HG03280 (cell line): ENCODE measurements at regions not wholly inside any gene's neighbourhood (a gene's known extent, or its start where the extent isn't known, plus 50 kb on each side); places are given as distances from the start of the nearest gene placed in this dataset.

Experiments used
- ATAC-seq: cut with Tn5 transposase; IDR thresholded peaks from one replicate; pipeline ENCODE4 v1.9.1; 2021; ENCODE audit warnings: mild to moderate bottlenecking, moderate library complexity; ENCODE audit not compliant: unreplicated experiment

GRCh38 chr17:71914042-71914441 lies 206.8 kb upstream of the SOX9 start:
- ATAC-seq, result no peak

DNA sequence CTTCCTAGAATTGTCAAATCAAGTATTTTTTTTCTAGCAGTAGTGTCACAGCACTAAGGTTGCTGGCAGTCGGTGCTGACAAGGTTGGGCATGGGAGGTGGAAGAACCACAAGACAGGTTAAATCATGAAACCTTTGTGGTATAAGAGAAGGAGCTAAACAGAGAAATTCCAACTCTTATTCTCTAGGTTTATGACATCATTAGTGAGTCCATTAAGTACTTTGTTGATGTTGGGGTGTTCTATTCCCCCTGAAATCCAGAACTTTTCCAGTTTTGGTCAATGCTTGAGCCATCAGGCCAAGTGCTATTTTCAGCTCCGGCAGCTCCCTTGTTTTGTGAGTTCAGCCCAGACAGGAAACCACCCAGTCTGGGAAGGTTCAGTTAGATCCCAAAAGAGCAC lies 206.0 kb upstream of the SOX9 start:
- no peak for ATAC-seq

GRCh38 chr17:71917715-71918114 lies 203.1 kb upstream of the SOX9 start:
- no peak for ATAC-seq

- no peak for ATAC-seq
Observed at GRCh38 chr17:71919186-71919585, 201.6 kb upstream of the SOX9 start.

DNA sequence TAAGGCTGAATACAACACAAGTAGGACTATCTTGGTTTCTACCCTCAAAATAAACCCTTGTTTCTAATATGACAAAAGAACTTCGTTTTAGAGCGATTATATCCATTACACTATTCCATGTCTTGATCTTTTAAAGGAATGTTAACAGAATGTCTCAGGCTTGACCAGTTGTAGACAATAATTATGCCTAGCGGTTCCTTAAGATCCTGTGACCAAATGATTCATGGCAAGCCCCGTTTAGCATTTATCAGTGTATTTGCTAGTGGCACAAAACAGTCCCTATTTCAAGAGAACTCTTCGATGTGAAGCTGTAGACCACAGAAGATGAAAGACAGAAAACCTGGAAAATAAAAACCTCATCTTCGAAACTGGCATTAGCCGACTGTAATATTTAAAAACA lies 200.9 kb upstream of the SOX9 start:
- no peak for ATAC-seq

- no peak for ATAC-seq
Observed at GRCh38 chr17:71921796-71922195, 199.0 kb upstream of the SOX9 start.

DNA sequence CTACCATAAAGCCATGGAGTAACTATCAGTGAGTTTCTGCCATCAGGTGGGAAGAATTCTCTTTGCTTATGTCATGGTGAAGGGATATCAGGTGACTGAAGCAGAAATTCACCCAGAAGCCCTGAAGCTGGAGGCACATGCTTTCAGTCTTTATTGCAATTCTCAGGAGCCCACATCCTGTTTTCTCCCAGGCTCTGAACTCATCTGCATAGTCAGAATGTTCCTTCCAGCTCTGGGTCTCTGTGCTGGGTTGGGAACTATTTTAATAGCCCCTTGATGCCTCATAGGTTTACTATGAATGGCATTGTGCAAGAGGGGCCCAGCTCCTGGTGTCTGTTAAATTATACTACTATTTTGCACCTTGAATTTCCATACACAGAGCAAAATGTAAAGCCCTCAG lies 198.4 kb upstream of the SOX9 start:
- no peak for ATAC-seq

- no peak for ATAC-seq
Observed at GRCh38 chr17:71926746-71927398, 193.9 kb upstream of the SOX9 start.

- ATAC-seq, result no peak
Observed at GRCh38 chr17:71933306-71933705, 187.5 kb upstream of the SOX9 start.

DNA sequence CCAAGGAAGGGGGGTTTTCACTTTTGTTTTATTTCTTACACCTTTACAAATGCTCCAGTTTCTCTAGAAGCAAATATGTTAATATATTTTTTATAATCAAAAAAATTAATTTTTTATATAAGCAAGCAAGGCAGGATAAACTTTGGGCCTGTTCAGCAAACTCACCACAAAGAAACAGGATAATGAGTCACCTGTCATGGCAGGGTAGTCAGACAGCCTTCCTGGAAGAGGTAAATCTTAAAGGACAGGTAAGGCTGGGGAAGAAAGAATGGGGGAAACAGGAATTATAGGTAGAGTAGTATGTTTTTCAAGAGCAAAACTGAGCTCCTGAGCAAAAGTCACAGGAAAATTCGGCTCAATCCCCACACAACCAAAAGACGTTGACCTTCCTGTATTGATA lies 186.3 kb upstream of the SOX9 start:
- ATAC-seq, result no peak

DNA sequence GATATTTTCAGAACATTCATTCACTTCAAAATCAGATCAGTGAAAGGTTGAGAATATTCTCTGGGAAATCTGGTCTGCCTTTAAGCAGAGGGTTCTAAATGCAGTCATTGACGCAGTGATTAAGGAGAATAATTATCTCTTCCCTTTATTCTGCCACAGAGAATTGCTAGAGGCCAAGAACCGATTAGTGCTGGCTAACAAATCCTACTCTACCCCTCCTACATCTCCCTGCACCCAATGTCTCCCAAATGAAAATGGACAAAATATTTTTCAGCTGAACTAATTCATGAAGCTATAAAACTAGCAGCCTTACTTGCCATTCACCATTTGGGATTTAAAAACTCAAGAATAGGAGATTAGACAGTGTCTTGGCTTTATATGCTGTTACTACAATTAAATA lies 185.5 kb upstream of the SOX9 start:
- no peak for ATAC-seq

- no peak for ATAC-seq
Observed at GRCh38 chr17:71936977-71937376, 183.8 kb upstream of the SOX9 start.

DNA sequence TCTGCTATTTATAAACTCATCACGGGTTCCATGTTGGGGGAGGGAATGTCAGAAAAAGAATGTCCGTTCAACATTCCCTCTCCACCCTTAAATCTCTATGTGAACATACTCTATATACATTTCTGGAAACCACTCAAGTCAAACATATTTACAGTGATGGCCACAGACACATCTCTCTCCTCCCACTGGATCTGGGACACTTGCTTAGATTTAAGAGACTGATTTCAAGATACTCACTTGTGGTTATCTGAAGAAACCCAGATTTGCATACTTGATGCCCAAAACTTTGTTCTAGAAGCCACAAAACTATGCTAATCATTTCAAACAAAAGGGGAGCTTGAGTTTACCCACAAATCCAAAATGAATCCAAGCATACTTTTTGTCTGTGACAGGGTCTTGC lies 182.9 kb upstream of the SOX9 start:
- no peak for ATAC-seq

DNA sequence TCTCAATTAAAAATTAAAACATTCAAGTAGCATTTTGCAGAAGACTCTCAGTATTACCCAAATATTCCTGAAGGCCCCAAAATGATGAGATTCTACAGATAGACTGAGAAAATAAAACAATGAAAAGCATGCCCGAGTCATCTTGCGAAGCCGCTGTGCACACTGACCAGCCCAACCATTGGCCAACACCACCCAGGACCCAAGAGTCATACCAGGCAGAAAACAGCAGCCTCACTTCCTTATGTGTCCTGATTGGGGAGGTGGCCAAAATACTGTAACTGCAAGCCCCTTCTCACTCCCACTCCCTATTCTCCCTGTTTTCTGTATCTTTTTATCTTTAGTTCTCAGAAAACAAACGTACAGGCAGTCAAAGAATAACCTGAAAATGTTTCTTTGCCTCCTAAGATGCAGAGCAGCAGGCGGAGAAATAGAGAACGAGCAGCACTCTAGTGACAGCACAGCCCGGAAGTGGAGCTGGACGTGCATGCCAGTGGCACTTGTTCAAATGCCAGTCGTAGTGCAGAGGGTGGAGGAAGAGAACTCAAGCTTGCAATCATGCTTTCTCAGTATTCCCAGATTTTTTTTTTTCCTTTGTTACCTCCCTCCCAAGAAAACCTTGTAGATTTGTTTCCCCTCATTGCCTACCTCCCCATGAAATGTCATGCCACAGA lies 182.3 kb upstream of the SOX9 start:
- ATAC-seq, result no peak

- no peak for ATAC-seq
Observed at GRCh38 chr17:71941920-71942319, 178.9 kb upstream of the SOX9 start.

DNA sequence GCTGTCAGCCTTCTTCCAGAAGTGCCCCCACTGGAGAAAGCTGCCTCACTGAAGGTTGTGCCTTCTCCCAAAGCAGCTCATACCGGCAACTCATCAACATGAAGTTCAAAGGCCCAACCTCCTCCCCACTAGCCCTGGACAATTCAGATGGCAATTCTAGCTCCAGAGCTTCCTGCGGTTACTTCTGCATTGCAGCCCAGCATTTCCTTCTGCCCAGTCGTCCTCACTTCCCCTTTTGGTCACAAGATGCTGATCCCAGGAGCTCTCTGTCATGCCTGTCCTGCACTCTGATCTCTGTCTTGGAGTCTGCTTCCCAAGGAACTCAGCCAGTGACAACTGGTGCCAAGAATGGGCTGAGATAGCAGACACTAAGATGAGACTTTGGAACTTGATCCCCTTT lies 178.2 kb upstream of the SOX9 start:
- ATAC-seq, result no peak

- no peak for ATAC-seq
Observed at GRCh38 chr17:71948703-71949422, 172.0 kb upstream of the SOX9 start.

- no peak for ATAC-seq
Observed at GRCh38 chr17:71959154-71959553, 161.7 kb upstream of the SOX9 start.

DNA sequence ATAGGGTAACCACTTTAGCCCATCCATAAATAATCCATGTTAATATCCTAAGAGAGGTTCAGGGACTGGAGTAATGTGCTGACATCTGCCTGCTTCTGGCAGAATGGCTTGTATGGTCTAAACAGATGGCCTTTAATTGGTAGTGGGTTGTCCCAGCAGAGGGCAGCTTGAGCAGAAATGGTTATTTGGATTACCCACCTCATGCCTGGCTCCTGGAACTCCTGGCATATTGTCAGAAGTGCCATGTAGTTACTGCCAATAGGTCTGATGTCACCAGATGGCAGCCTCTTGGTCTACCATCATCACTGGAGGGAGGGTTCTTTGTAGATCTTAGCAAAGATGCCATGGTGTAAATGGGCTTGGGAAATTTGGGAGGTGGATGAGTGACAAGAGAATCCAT lies 157.5 kb upstream of the SOX9 start:
- ATAC-seq, result no peak

DNA sequence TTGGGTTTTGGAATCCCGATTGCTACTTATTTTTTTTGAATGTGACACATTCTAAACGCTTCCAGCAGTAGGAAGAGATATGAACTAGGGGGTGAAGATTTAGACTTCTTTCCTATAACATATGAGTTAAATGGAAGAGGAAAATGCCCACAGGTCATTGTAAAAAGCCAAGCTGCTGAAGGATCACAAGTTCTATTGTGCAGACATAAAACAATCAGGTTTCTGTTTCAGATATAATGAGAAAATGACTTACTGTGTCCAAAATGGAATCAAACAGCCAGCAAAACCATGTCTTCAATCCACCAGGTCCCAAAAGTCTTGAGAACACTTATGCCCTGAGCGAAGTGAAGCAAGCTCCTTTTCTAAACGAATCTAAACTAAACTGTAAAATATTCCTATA lies 157.0 kb upstream of the SOX9 start:
- ATAC-seq, result no peak

DNA sequence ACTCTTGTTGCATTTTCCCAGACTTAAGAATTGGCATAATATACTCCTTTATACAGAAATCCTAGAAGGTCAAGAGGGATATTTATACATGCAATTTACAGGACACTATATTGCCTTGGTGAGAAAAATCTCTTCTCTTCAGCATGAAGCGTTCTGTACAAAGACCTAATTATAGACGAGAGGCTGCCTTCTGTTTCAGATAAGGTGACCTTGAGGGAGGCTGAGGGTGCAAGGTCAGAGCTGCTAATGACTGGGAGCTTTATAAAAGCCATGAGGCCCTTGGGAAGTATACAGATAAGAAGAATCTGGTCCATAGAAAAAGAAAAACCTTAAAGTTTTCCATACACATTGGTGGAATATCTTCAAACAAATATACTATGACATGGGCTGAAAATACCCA lies 156.3 kb upstream of the SOX9 start:
- ATAC-seq, result no peak

DNA sequence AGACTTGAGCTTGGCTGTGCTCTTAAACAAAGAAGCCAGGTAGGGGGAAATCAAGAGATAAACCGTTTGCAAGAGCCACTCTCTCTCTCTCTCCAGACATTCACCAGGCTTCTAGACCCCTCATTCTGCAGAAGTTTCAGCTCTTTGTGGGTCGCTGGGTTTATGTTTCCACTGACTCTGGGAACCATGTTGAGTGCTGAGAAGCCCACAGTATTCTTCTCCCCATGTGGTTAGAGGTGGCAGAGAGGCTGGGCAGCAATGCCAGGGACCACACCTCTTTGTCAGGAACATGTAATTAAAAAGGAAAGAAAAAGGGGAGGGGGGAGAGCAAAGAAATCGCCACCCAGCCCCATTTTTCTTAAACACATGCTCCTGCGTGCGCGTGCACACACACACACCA lies 154.8 kb upstream of the SOX9 start:
- ATAC-seq, result no peak
